PC-9 (cell line): ENCODE measurements at regions not wholly inside any gene's neighbourhood (a gene's known extent, or its start where the extent isn't known, plus 50 kb on each side); places are given as distances from the start of the nearest gene placed in this dataset.

Experiments used
- BruUV-seq: library from RNA; stranded (reverse); fragments of 400-500 nt; replicated peaks from 2 replicates; lab custom pipeline; 2021; lab: Mats Ljungman, UMichigan
- CTCF ChIA-PET: fragments of 300-600 bp; sonication (Branson Sonifier 250); formaldehyde crosslinking; loops from one replicate; lab custom pipeline; 2022; ENCODE audit warnings: antibody characterized with exemption; lab: Charles Lee
- POLR2A ChIA-PET: fragments of 300-600 bp; sonication (Branson Sonifier 250); formaldehyde crosslinking; loops from one replicate; lab custom pipeline; 2022; ENCODE audit warnings: antibody characterized with exemption; ENCODE audit not compliant: unreplicated experiment; lab: Charles Lee
- DNase-seq, 2 experiments: peaks; one replicate each; pipeline versions ENCODE4 v3.0.0 to v3.0.0-alpha.2; 2015 to 2022; ENCODE audit warnings: mixed read lengths in 1 of 2
- H2AFZ ChIP-seq: fragments of 200-600 bp; sonication (generic); 2 replicates; pipeline ENCODE4 v1.8.1; 2017; ENCODE audit warnings: antibody characterized with exemption
- H3F3A ChIP-seq: fragments of 200-600 bp; sonication (generic); 2 replicates; pipeline ENCODE4 v1.8.1; 2017; ENCODE audit warnings: antibody characterized with exemption, mild to moderate bottlenecking, low read depth; ENCODE audit not compliant: insufficient read depth
- H3K27ac ChIP-seq: fragments of 200-600 bp; sonication (generic); 2 replicates; pipeline ENCODE4 v1.6.1; 2016; ENCODE audit warnings: mixed run types
- H3K27me3 ChIP-seq: fragments of 200-600 bp; sonication (generic); 2 replicates; pipeline ENCODE4 v1.6.1; 2016; ENCODE audit warnings: low read depth, mixed run types; ENCODE audit not compliant: insufficient read depth
- H3K36me3 ChIP-seq: fragments of 200-600 bp; sonication (generic); 2 replicates; pipeline ENCODE4 v1.6.1; 2016; ENCODE audit warnings: low read depth, mixed run types
- H3K4me1 ChIP-seq: fragments of 200-600 bp; sonication (generic); replicated peaks from 2 replicates; pipeline ENCODE4 v1.6.1; 2016; ENCODE audit warnings: mixed run types; ENCODE audit not compliant: insufficient read depth
- H3K4me2 ChIP-seq: fragments of 200-600 bp; sonication (generic); 2 replicates; pipeline ENCODE4 v1.6.1; 2017; ENCODE audit warnings: mixed run types
- H3K4me3 ChIP-seq: fragments of 200-600 bp; sonication (generic); 2 replicates; pipeline ENCODE4 v1.6.1; 2016; ENCODE audit warnings: mixed run types
- H3K79me2 ChIP-seq: fragments of 200-600 bp; sonication (generic); 2 replicates; pipeline ENCODE4 v1.6.1; 2017; ENCODE audit warnings: low read depth, mixed run types
- H3K9me2 ChIP-seq: fragments of 200-600 bp; sonication (generic); 2 replicates; pipeline ENCODE4 v1.8.1; 2017; ENCODE audit warnings: mild to moderate bottlenecking; ENCODE audit not compliant: insufficient read depth
- H3K9me3 ChIP-seq: fragments of 200-600 bp; sonication (generic); 2 replicates; pipeline ENCODE4 v1.8.1; 2016; ENCODE audit warnings: low read depth; ENCODE audit not compliant: insufficient read depth
- H4K20me1 ChIP-seq: fragments of 200-600 bp; sonication (generic); 2 replicates; pipeline ENCODE4 v1.8.1; 2017; ENCODE audit not compliant: insufficient read depth
- CTCF ChIP-seq: fragments of 200-600 bp; sonication (generic); conservative IDR thresholded peaks from 2 replicates; pipeline ENCODE4 v1.6.1; 2017; ENCODE audit warnings: mixed run types, antibody characterized with exemption, mild to moderate bottlenecking, moderate library complexity
- EZH2 ChIP-seq: fragments of 200-600 bp; sonication (generic); IDR thresholded peaks from 2 replicates; pipeline ENCODE4 v1.8.0; 2017; ENCODE audit warnings: antibody characterized with exemption, low read depth
- intact Hi-C: fragments of 100-400 bp; cut with micrococcal nuclease; formaldehyde crosslinking; loops from one replicate; pipeline ENCODE4 v1.10.0; 2022; ENCODE audit not compliant: unreplicated experiment

- no peak for DNase-seq
- no peaks in the 10 kb centered on the region for H3F3A ChIP-seq
Measured at GRCh38 chr6:166718516-166718915, 91.5 kb upstream of the RPS6KA2 start.

GRCh38 chr6:166716910-166717617 lies 90.0 kb upstream of the RPS6KA2 start:
- no peak overlapping the region for H3K4me3 ChIP-seq
- TF ChIP-seq CTCF (no peak), EZH2 (no peak)
- no peaks in the 10 kb centered on the region for H3K27me3 ChIP-seq
- H3K79me2 ChIP-seq: no peaks in the 10 kb centered on the region
- no peak overlapping the region for H3K27ac ChIP-seq
- H3K9me2 ChIP-seq: no peaks in the 10 kb centered on the region
- DNase-seq: no peak
- ChIA-PET CTCF (no interaction called here), POLR2A (no interaction called here)
- H3K4me2 ChIP-seq: no peak overlapping the region
- no peaks in the 10 kb centered on the region for H3K4me1 ChIP-seq
- intact Hi-C loops: no loop called here
- no peak overlapping the region for H2AFZ ChIP-seq
- H3F3A ChIP-seq: no peaks in the 10 kb centered on the region
- no peaks in the 10 kb centered on the region for H4K20me1 ChIP-seq
- no peaks in the 10 kb centered on the region for H3K36me3 ChIP-seq
- no peaks in the 10 kb centered on the region for H3K9me3 ChIP-seq
- no TSS peak for BruUV-seq

More at GRCh38 chr6:166718516-166718915, 91.5 kb upstream of the RPS6KA2 start:
- POLR2A ChIA-PET: no interaction called here
- no peak overlapping the region for H3K27ac ChIP-seq
- CTCF ChIA-PET: no interaction called here
- H3K4me2 ChIP-seq: no peak overlapping the region
- H3K9me3 ChIP-seq: no peaks in the 10 kb centered on the region
- H3K27me3 ChIP-seq: no peaks in the 10 kb centered on the region
- TF ChIP-seq CTCF (no peak), EZH2 (no peak)
- H4K20me1 ChIP-seq: no peaks in the 10 kb centered on the region
- H3K4me1 ChIP-seq: no peaks in the 10 kb centered on the region
- intact Hi-C loops: no loop called here
- H2AFZ ChIP-seq: no peak overlapping the region
- H3K4me3 ChIP-seq: no peak overlapping the region
- no peaks in the 10 kb centered on the region for H3K9me2 ChIP-seq
- no TSS peak for BruUV-seq
- no peaks in the 10 kb centered on the region for H3K79me2 ChIP-seq
- no peaks in the 10 kb centered on the region for H3K36me3 ChIP-seq

DNA sequence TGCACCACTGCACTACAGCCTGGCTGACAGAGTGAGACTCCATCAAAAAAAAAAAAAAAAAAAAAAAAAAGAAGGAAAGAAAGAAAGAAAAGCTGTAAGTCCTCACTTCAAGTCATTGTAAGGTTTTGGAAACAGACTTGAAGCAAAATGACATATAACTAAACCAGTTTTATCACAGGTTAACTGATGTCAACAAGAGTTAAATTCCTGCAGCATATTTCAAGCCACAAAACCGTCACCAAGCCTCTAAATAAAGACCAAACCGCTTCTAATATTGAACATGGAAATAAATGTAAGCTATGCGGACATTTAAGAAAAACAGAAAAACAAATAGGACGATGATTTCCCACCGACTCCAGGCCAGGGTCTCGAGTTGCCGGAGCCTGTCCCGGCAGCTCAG lies 88.9 kb upstream of the RPS6KA2 start:
- H3K36me3 ChIP-seq: no peaks in the 10 kb centered on the region
- no peaks in the 10 kb centered on the region for H3K4me1 ChIP-seq
- CTCF ChIA-PET: no interaction called here
- no peaks in the 10 kb centered on the region for H3F3A ChIP-seq
- no peaks in the 10 kb centered on the region for H3K9me3 ChIP-seq
- no peaks in the 10 kb centered on the region for H3K79me2 ChIP-seq
- no peaks in the 10 kb centered on the region for H3K27me3 ChIP-seq
- no peaks in the 10 kb centered on the region for H3K9me2 ChIP-seq
- H4K20me1 ChIP-seq: no peaks in the 10 kb centered on the region
- H3K4me3 ChIP-seq: no peak overlapping the region
- POLR2A ChIA-PET: no interaction called here
- no peak overlapping the region for H3K4me2 ChIP-seq
- DNase-seq: no peak
- TF ChIP-seq CTCF: no peak
- no peak for TF ChIP-seq EZH2
- no TSS peak for BruUV-seq
- intact Hi-C loops: no loop called here
- H2AFZ ChIP-seq: no peak overlapping the region
- no peak overlapping the region for H3K27ac ChIP-seq
